ENCODE measurements at regions not wholly inside any gene's neighbourhood (a gene's known extent, or its start where the extent isn't known, plus 50 kb on each side); places are given as distances from the start of the nearest gene placed in this dataset.

- H3K4me3 ChIP-seq (replicated peaks in 1 of 4; ENCODE audit: control extremely low read depth in 1 of 4, insufficient read depth in 1 of 4, low read depth in 3 of 4, low read length in 4 of 4), result no peak overlapping the region
- no peak overlapping the region for H3K4me2 ChIP-seq (ENCODE audit: extremely low read depth, insufficient read depth, low read length)
- no peak for DNase-seq (ENCODE audit: low read depth in 2 of 2)
- no peaks in the 10 kb centered on the region for H3K27me3 ChIP-seq (ENCODE audit: control insufficient read depth, insufficient read depth, low read length)
- no peaks in the 10 kb centered on the region for H3K4me1 ChIP-seq (ENCODE audit: control insufficient read depth, extremely low read depth, insufficient read depth, low read length)
- no peaks in the 10 kb centered on the region for H3K36me3 ChIP-seq (ENCODE audit: control insufficient read depth, insufficient read depth, low read length)
- no peak overlapping the region for H2AFZ ChIP-seq (ENCODE audit: low read length)
- TF ChIP-seq EZH2 (IDR thresholded peaks at IDR 0.05; ENCODE audit: low read length, missing control alignments), result no peak
- H3K9me3 ChIP-seq (ENCODE audit: control insufficient read depth, insufficient read depth, low read depth, low read length), result peaks cover 2% of the 10 kb centered on the region
- H3K9ac ChIP-seq (ENCODE audit: insufficient read depth, low read length), result no peak overlapping the region
- no peaks in the 10 kb centered on the region for H3K79me2 ChIP-seq (ENCODE audit: control insufficient read depth, insufficient read depth, low read length)
- H4K20me1 ChIP-seq (ENCODE audit: control insufficient read depth, extremely low read depth, insufficient read depth, low read length), result no peaks in the 10 kb centered on the region
- H3K27ac ChIP-seq (ENCODE audit: insufficient read depth, low read length), result no peak overlapping the region
Measured at GRCh38 chr2:3043726-3044125, 333.9 kb downstream of the EIPR1 start.

GRCh38 chr2:3042601-3043585 is 334.7 kb downstream of the EIPR1 start:
- H2AFZ ChIP-seq (ENCODE audit: low read length), result no peak overlapping the region
- no peak overlapping the region for H3K27ac ChIP-seq (ENCODE audit: insufficient read depth, low read length)

DNA sequence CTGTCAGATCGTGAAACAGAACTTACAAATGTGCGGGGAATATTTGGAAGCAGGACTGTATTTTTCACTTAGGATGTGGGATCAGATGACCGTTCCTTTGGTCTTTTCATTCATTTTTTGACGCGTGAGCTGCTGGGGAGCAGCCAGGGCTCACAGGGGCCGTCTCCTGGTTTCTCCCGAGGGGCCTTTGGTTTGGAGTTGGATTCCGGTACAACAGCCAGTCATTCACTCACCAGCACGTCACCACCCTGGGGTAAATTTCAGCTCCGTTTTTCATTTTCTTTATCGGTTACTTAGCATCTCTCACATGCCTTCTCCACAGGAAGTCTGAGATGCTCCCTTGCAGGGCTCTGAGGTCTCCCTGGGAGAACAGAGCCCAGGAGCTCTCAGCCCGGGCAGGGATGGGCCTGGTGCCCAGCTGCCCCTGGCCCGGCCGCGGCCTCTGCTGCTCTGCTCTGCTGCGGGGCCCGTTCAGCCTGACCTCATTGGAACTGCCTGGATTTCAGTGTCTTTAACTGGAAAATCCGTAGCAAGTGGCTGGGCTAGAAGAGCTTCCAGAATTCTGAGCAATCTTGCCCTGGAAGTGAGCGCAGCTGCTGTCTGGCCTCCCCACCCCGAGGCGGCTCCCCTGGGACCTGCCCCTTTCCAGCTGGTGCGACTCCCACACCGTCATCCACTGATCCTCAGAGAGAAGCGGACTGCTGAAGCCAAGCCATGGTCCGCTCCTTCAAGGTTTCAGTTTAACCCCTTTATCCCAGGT is 335.6 kb downstream of the EIPR1 start:
- no peaks in the 10 kb centered on the region for H3K36me3 ChIP-seq (ENCODE audit: control insufficient read depth, insufficient read depth, low read length)
- peaks cover 2% of the 10 kb centered on the region for H3K9me3 ChIP-seq (ENCODE audit: control insufficient read depth, insufficient read depth, low read depth, low read length)
- H3K27ac ChIP-seq (ENCODE audit: insufficient read depth, low read length), result no peak overlapping the region
- H3K4me3 ChIP-seq (replicated peaks in 1 of 4; ENCODE audit: control extremely low read depth in 1 of 4, insufficient read depth in 1 of 4, low read depth in 3 of 4, low read length in 4 of 4), result no peak overlapping the region
- no peak overlapping the region for H2AFZ ChIP-seq (ENCODE audit: low read length)
- no peak overlapping the region for H3K9ac ChIP-seq (ENCODE audit: insufficient read depth, low read length)
- no peak overlapping the region for H3K4me2 ChIP-seq (ENCODE audit: extremely low read depth, insufficient read depth, low read length)
- H3K79me2 ChIP-seq (ENCODE audit: control insufficient read depth, insufficient read depth, low read length), result no peaks in the 10 kb centered on the region
- DNase-seq (ENCODE audit: low read depth in 2 of 2), result no peak
- no peaks in the 10 kb centered on the region for H4K20me1 ChIP-seq (ENCODE audit: control insufficient read depth, extremely low read depth, insufficient read depth, low read length)
- no peaks in the 10 kb centered on the region for H3K27me3 ChIP-seq (ENCODE audit: control insufficient read depth, insufficient read depth, low read length)
- TF ChIP-seq EZH2 (IDR thresholded peaks at IDR 0.05; ENCODE audit: low read length, missing control alignments), result no peak
- TF ChIP-seq, protein P1, sequence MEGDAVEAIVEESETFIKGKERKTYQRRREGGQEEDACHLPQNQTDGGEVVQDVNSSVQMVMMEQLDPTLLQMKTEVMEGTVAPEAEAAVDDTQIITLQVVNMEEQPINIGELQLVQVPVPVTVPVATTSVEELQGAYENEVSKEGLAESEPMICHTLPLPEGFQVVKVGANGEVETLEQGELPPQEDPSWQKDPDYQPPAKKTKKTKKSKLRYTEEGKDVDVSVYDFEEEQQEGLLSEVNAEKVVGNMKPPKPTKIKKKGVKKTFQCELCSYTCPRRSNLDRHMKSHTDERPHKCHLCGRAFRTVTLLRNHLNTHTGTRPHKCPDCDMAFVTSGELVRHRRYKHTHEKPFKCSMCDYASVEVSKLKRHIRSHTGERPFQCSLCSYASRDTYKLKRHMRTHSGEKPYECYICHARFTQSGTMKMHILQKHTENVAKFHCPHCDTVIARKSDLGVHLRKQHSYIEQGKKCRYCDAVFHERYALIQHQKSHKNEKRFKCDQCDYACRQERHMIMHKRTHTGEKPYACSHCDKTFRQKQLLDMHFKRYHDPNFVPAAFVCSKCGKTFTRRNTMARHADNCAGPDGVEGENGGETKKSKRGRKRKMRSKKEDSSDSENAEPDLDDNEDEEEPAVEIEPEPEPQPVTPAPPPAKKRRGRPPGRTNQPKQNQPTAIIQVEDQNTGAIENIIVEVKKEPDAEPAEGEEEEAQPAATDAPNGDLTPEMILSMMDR (conservative IDR thresholded peaks at IDR 0.05 in 1 of 2, IDR thresholded peaks at IDR 0.05 in 1 of 2; ENCODE audit: low read depth in 1 of 2, low read length in 2 of 2), result no peak
- H3K4me1 ChIP-seq (ENCODE audit: control insufficient read depth, extremely low read depth, insufficient read depth, low read length), result no peaks in the 10 kb centered on the region

More at GRCh38 chr2:3042601-3043585, 334.7 kb downstream of the EIPR1 start:
- Histone ChIP-seq H3K4me3 (replicated peaks in 1 of 4; ENCODE audit: control extremely low read depth in 1 of 4, insufficient read depth in 1 of 4, low read depth in 3 of 4, low read length in 4 of 4) (no peak overlapping the region), H3K27me3 (ENCODE audit: control insufficient read depth, insufficient read depth, low read length) (no peaks in the 10 kb centered on the region), H3K36me3 (ENCODE audit: control insufficient read depth, insufficient read depth, low read length) (no peaks in the 10 kb centered on the region), H3K4me2 (ENCODE audit: extremely low read depth, insufficient read depth, low read length) (no peak overlapping the region), H4K20me1 (ENCODE audit: control insufficient read depth, extremely low read depth, insufficient read depth, low read length) (no peaks in the 10 kb centered on the region), H3K4me1 (ENCODE audit: control insufficient read depth, extremely low read depth, insufficient read depth, low read length) (no peaks in the 10 kb centered on the region), H3K79me2 (ENCODE audit: control insufficient read depth, insufficient read depth, low read length) (no peaks in the 10 kb centered on the region), H3K9me3 (ENCODE audit: control insufficient read depth, insufficient read depth, low read depth, low read length) (peaks cover 2% of the 10 kb centered on the region), H3K9ac (ENCODE audit: insufficient read depth, low read length) (no peak overlapping the region)
- TF ChIP-seq EZH2 (IDR thresholded peaks at IDR 0.05; ENCODE audit: low read length, missing control alignments), result no peak
- TF ChIP-seq, protein P1 (conservative IDR thresholded peaks at IDR 0.05 in 1 of 2, IDR thresholded peaks at IDR 0.05 in 1 of 2; ENCODE audit: low read depth in 1 of 2, low read length in 2 of 2), result no peak
- no peak for DNase-seq (ENCODE audit: low read depth in 2 of 2)

All from fibroblast of lung (primary cell).